Ascending aorta (tissue), 2 donors: ENCODE measurements at regions not wholly inside any gene's neighbourhood (a gene's known extent, or its start where the extent isn't known, plus 50 kb on each side); places are given as distances from the start of the nearest gene placed in this dataset.

ENCODE experiments used
- DNase-seq, 2 donors: peaks; one replicate each; pipeline ENCODE4 v3.0.0-alpha.2; 2019; ENCODE audit warnings: low spot score in 2 of 2
- H3K27ac ChIP-seq, 2 donors: fragments of 200-600 bp; sonication (generic); one replicate each; pipeline ENCODE4 v1.5.1; 2016 to 2017; ENCODE audit warnings: mild to moderate bottlenecking in 1 of 2
- H3K27me3 ChIP-seq: fragments of 200-600 bp; sonication (generic); one replicate; pipeline ENCODE4 v1.5.1; 2017
- H3K36me3 ChIP-seq, 2 donors: fragments of 200-600 bp; sonication (generic); one replicate each; pipeline ENCODE4 v1.5.1; 2016
- H3K4me1 ChIP-seq, 2 donors: fragments of 200-600 bp; sonication (generic); one replicate each; pipeline ENCODE4 v1.5.1; 2016 to 2017; ENCODE audit warnings: mild to moderate bottlenecking in 1 of 2
- H3K4me3 ChIP-seq, 2 donors: fragments of 200-600 bp; sonication (generic); one replicate each; pipeline ENCODE4 v1.5.1; 2016 to 2017; ENCODE audit warnings: mild to moderate bottlenecking in 1 of 2
- H3K9me3 ChIP-seq, 2 donors: fragments of 200-600 bp; sonication (generic); one replicate each; pipeline ENCODE4 v1.5.1; 2016
- CTCF ChIP-seq, 3 experiments: fragments of 200-600 bp in 2 of 3; fragments of 450-650 bp in 1 of 3; sonication (generic) in 2 of 3; IDR thresholded peaks; one replicate each; pipeline ENCODE4 v1.5.1; 2016 to 2019; ENCODE audit warnings: antibody characterized with exemption in 3 of 3, mild to moderate bottlenecking in 1 of 3, moderate library complexity in 1 of 3
- intact Hi-C: fragments of 100-400 bp; cut with DNase I; formaldehyde crosslinking; loops from one replicate; pipeline ENCODE4 v1.15.1; 2023

DNA sequence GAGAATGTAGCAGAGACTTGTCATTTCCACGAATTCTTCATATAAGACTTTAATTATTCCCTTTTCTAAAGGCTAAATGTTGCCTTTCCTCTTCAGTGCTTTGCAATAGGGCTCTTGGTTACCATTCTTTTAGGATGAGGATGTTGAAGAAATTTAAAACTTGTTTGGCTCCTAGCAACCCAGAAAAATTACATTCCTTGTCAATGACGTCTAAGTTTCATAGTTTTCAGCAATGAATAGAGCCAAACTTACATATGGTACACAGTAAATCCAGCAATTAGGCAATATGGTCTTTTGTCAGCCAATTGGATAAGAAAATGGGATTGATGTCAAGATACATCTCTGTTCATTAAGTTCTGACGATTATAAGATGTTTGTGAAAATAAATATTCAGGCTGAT lies 1639.6 kb upstream of the PCDH10 start:
- intact Hi-C loops = no loop called here
- H3K4me3 ChIP-seq = no peak overlapping the region

GRCh38 chr4:131526686-131527085 lies 1622.4 kb upstream of the PCDH10 start:
- DNase-seq = no peak
- Histone ChIP-seq H3K4me1 (no peaks in the 10 kb centered on the region), H3K36me3 (no peaks in the 10 kb centered on the region), H3K27ac (no peak overlapping the region), H3K4me3 (no peak overlapping the region), H3K9me3 (no peaks in the 10 kb centered on the region), H3K27me3 (no peaks in the 10 kb centered on the region)
- TF ChIP-seq CTCF (IDR thresholded peaks at IDR 0.05) = no peak
- intact Hi-C loops = no loop called here

More for the DNA sequence above, 1639.6 kb upstream of the PCDH10 start:
- Histone ChIP-seq H3K27me3 (no peaks in the 10 kb centered on the region), H3K36me3 (no peaks in the 10 kb centered on the region), H3K27ac (no peak overlapping the region), H3K9me3 (no peaks in the 10 kb centered on the region), H3K4me1 (no peaks in the 10 kb centered on the region)
- DNase-seq = no peak
- no peak for TF ChIP-seq CTCF (IDR thresholded peaks at IDR 0.05)

DNA sequence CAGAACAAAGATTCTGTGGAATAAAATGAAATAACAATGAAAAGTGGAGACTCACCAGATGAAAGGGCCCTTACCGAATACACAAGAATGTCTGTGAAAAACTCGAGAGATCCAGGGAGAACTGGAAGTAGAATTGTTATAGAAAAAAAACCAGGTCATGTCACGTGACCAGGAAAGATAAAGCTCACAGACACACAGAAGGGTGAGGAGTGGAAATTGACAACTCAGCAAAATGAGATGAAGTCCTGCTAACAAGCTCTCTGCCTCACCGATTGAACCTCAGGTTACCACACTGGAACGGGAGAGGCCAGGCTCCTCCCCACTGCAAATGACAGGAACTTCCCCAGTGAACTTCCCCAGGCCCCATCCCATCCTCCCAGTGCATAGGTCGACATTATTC lies 1618.0 kb upstream of the PCDH10 start:
- no peaks in the 10 kb centered on the region for H3K36me3 ChIP-seq
- H3K27ac ChIP-seq = no peak overlapping the region
- H3K4me1 ChIP-seq = no peaks in the 10 kb centered on the region
- no peak overlapping the region for H3K4me3 ChIP-seq
- DNase-seq = no peak
- intact Hi-C loops = no loop called here
- H3K27me3 ChIP-seq = no peaks in the 10 kb centered on the region
- no peak for TF ChIP-seq CTCF (IDR thresholded peaks at IDR 0.05)
- H3K9me3 ChIP-seq = no peaks in the 10 kb centered on the region

GRCh38 chr4:131534944-131535645 lies 1614.0 kb upstream of the PCDH10 start:
- no peaks in the 10 kb centered on the region for H3K9me3 ChIP-seq
- H3K27ac ChIP-seq = no peak overlapping the region
- H3K4me1 ChIP-seq = no peaks in the 10 kb centered on the region
- TF ChIP-seq CTCF (IDR thresholded peaks at IDR 0.05) = no peak
- intact Hi-C loops = no loop called here
- no peak for DNase-seq
- H3K4me3 ChIP-seq = no peak overlapping the region
- H3K36me3 ChIP-seq = no peaks in the 10 kb centered on the region
- H3K27me3 ChIP-seq = no peaks in the 10 kb centered on the region

DNA sequence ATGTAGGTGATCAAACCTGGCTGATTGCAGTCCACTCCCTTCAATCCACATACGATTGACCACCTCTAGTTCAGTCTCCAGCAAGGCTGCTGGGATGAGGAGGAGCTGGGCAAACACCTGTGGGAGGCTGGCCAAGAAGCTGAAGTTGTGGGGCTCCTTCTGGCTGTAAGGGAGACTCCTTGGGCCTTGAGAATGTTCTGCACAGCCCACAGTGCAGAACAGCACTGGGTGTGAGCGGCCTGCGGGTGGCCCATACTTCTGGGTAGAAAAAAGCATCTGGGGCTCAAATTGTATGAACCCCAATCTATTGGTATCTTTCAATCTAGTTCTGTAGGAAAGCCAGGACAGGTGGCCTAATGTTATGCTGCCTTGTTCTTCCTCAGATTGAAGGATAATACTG lies 1608.8 kb upstream of the PCDH10 start:
- Histone ChIP-seq H3K4me1 (no peaks in the 10 kb centered on the region), H3K27ac (no peak overlapping the region), H3K36me3 (no peaks in the 10 kb centered on the region), H3K27me3 (no peaks in the 10 kb centered on the region), H3K4me3 (no peak overlapping the region), H3K9me3 (no peaks in the 10 kb centered on the region)
- DNase-seq = no peak
- TF ChIP-seq CTCF (IDR thresholded peaks at IDR 0.05) = no peak
- intact Hi-C loops = no loop called here

DNA sequence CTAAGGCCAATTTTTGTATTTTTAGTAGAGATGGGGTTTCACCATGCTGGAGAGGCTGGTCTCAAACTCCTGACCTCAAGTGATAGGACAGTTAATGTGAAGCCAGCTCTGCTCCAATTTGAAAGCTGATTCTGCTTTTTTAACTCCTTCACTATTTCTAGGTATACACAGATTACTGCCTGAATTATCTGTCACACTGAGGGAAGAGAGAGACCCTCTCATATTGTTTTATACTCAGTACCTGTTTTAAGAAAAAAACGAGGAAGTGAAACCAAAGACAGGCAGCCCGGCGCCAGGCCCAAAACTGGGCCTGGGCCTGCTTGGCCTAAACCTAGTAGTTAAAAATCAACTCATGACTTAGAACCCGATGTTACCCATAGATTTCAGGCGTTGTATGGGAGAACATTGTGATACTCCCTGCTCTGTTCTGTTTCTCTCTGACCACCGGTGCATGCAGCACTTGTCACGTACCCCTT lies 1601.5 kb upstream of the PCDH10 start:
- TF ChIP-seq CTCF (IDR thresholded peaks at IDR 0.05) = no peak
- intact Hi-C loops = no loop called here
- Histone ChIP-seq H3K27ac (no peak overlapping the region), H3K9me3 (no peaks in the 10 kb centered on the region), H3K36me3 (no peaks in the 10 kb centered on the region), H3K27me3 (no peaks in the 10 kb centered on the region), H3K4me3 (no peak overlapping the region), H3K4me1 (no peaks in the 10 kb centered on the region)
- no peak for DNase-seq
